Tibial nerve (tissue), 4 donors: ENCODE measurements at regions not wholly inside any gene's neighbourhood (a gene's known extent, or its start where the extent isn't known, plus 50 kb on each side); places are given as distances from the start of the nearest gene placed in this dataset.

Source experiments
- DNase-seq, 2 donors: peaks; one replicate each; pipeline ENCODE4 v3.0.0-alpha.2; 2019; ENCODE audit warnings: low spot score in 2 of 2
- H3K27ac ChIP-seq, 4 donors: fragments of 200-600 bp; sonication (generic) in 3 of 4; one replicate each; pipeline ENCODE4 v1.5.1; 2017 to 2019; ENCODE audit warnings: mild to moderate bottlenecking in 1 of 4
- H3K27me3 ChIP-seq, 2 donors: fragments of 200-600 bp; sonication (generic) in 1 of 2; one replicate each; pipeline versions ENCODE4 v1.5.1 to v1.6.0; 2017 to 2019
- H3K36me3 ChIP-seq, 3 donors: fragments of 200-600 bp; sonication (generic); one replicate each; pipeline ENCODE4 v1.5.1; 2018 to 2019
- H3K4me1 ChIP-seq, 4 donors: fragments of 200-600 bp; sonication (generic) in 3 of 4; one replicate each; pipeline ENCODE4 v1.5.1; 2017 to 2019
- H3K4me3 ChIP-seq, 4 donors: fragments of 200-600 bp; sonication (generic) in 3 of 4; one replicate each; pipeline ENCODE4 v1.5.1; 2017 to 2019; ENCODE audit warnings: mild to moderate bottlenecking in 1 of 4, moderate library complexity in 1 of 4
- H3K9me3 ChIP-seq, 4 donors: fragments of 200-600 bp; sonication (generic) in 3 of 4; one replicate each; pipeline ENCODE4 v1.5.1; 2017 to 2019
- EP300 ChIP-seq, 2 donors: sonication (generic); formaldehyde crosslinking; IDR thresholded peaks; one replicate each; pipeline ENCODE4 v1.6.1; 2017; ENCODE audit warnings: antibody characterized with exemption in 2 of 2, mild to moderate bottlenecking in 1 of 2
- POLR2A ChIP-seq, 2 donors: fragments of 450-650 bp; IDR thresholded peaks; one replicate each; pipeline ENCODE4 v1.6.1; 2017; ENCODE audit warnings: antibody characterized with exemption in 2 of 2, mild to moderate bottlenecking in 2 of 2, moderate library complexity in 2 of 2
- WGBS, 2 donors: methylation state at CpG; one replicate each; pipeline ENCODE4 v1.1.5; 2018; 5-methylcytosine and 5-hydroxymethylcytosine counted together
- TF ChIP-seq, protein P1 (sequence below), 5 experiments: fragments of 200-600 bp in 3 of 5; fragments of 450-650 bp in 2 of 5; sonication (generic) in 3 of 5; IDR thresholded peaks; one replicate each; pipeline ENCODE4 v1.5.1; 2016 to 2019; ENCODE audit warnings: antibody characterized with exemption in 5 of 5, mild to moderate bottlenecking in 3 of 5, moderate library complexity in 2 of 5

DNA sequence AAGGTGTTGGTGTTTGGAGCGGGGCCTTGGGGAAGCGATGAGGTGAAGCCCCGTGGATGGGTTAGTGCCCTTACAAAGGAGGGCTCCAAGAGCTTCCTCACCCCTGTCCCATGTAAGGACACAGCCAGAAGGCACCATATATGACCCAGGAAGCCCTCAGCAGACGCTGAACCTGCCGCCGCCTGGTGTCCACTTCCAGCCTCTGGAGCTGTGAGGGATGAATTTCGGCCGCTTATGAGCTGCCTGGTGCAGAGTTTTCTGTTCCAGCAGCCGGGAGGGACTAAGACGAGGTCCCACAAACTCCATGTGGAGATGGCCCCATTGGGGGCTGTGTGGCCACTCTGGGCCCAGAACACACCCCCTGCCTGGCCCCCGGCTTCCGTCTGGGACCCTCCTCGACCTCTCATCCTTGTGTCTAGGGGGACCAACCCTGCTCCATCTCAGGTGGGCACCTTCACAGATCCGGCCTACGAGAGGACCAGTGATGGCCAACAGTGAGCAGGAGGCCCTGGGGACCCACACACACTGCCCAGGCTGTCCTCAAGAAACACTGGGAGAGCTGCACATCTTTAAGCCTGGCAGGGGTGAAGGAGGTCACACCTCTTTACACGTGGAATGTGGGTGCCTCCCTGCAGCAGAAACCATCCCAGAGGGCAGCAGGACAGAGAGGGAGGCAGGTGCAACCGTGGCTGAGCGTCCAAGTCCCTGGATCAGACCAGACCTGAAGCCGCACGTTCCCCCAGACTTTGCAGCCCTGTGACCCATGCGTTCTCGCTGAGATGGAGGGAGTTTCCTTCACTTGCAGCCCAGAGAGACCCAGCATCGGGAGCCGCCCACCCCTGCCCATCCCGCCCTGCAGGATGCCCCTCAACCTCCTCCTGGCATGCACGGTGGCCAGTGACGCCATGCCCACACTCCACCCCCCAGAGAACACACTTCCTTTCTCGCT lies 96.1 kb downstream of the PDGFA start:
- no peak for DNase-seq
- Histone ChIP-seq H3K4me3 (no peak overlapping the region), H3K36me3 (no peaks in the 10 kb centered on the region), H3K27ac (no peak overlapping the region), H3K27me3 (no peaks in the 10 kb centered on the region), H3K4me1 (peaks cover 0 to 26% (median 18%) of the 10 kb centered on the region in 4 donors), H3K9me3 (peaks cover 0 to 5% (median 0%) of the 10 kb centered on the region in 4 donors)
- TF ChIP-seq, protein P1, sequence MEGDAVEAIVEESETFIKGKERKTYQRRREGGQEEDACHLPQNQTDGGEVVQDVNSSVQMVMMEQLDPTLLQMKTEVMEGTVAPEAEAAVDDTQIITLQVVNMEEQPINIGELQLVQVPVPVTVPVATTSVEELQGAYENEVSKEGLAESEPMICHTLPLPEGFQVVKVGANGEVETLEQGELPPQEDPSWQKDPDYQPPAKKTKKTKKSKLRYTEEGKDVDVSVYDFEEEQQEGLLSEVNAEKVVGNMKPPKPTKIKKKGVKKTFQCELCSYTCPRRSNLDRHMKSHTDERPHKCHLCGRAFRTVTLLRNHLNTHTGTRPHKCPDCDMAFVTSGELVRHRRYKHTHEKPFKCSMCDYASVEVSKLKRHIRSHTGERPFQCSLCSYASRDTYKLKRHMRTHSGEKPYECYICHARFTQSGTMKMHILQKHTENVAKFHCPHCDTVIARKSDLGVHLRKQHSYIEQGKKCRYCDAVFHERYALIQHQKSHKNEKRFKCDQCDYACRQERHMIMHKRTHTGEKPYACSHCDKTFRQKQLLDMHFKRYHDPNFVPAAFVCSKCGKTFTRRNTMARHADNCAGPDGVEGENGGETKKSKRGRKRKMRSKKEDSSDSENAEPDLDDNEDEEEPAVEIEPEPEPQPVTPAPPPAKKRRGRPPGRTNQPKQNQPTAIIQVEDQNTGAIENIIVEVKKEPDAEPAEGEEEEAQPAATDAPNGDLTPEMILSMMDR (IDR thresholded peaks at IDR 0.05): no peak
- TF ChIP-seq EP300 (IDR thresholded peaks at IDR 0.05): no peak
- TF ChIP-seq POLR2A (IDR thresholded peaks at IDR 0.05): no peak
- WGBS, 2 donors: 81 to 92% methylated on average over 27 to 28 of the region's 28 CpGs

DNA sequence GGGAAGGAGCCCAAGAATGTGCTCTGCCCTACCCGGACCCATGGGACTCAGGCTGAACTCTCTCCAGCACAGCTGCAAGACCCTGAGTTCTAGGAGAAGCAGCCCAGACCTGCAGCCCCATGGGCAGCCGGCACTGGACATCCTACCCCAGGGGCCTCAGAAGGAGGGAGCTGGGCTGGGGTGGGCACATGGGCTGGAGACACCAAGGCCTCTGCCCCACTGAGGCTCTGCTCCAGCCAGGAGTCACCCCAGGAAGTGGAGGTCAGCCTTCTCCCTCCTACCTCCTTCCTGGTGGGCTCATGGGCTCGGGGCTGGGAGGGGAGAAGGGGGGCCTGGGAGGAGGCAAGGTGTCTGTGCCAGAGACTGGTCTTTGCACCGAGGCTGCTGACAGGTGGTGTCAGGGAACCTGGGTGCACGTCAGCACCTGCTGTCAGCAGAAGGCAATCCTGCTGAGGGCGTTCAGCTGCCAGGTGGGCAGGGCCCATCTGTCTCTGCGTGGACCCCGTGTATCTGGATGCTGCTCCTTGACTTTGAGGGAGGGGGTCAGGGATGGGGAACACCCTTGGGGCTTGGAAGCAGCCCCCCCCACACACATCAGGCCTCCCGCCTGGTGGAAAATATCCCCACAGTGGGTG lies 95.2 kb downstream of the PDGFA start:
- Histone ChIP-seq H3K4me1 (peaks cover 0 to 26% (median 18%) of the 10 kb centered on the region in 4 donors), H3K36me3 (no peaks in the 10 kb centered on the region), H3K4me3 (no peak overlapping the region), H3K27me3 (no peaks in the 10 kb centered on the region), H3K9me3 (no peaks in the 10 kb centered on the region), H3K27ac (peak overlapping the region in 3 of 4 donors; percentile 7 to 43 (median 17))
- 56 to 57% methylated on average over 8 to 9 of the region's 9 CpGs for WGBS, 2 donors
- DNase-seq: no peak
- no peak for TF ChIP-seq EP300 (IDR thresholded peaks at IDR 0.05)
- TF ChIP-seq, protein P1 (IDR thresholded peaks at IDR 0.05): no peak
- TF ChIP-seq POLR2A (IDR thresholded peaks at IDR 0.05): no peak

- Histone ChIP-seq H3K27me3 (no peaks in the 10 kb centered on the region), H3K4me1 (peaks cover 0 to 26% (median 18%) of the 10 kb centered on the region in 4 donors), H3K27ac (peak overlapping the region in 3 of 4 donors; percentile 7 to 43 (median 17)), H3K4me3 (no peak overlapping the region), H3K36me3 (no peaks in the 10 kb centered on the region), H3K9me3 (no peaks in the 10 kb centered on the region)
- 51 to 57% methylated on average over 37 to 39 of the region's 46 CpGs for WGBS, 2 donors
- DNase-seq: no peak
- TF ChIP-seq POLR2A (IDR thresholded peaks at IDR 0.05): no peak
- TF ChIP-seq EP300 (IDR thresholded peaks at IDR 0.05): peak in 1 of 2 donors; percentile 72
- TF ChIP-seq, protein P1 (IDR thresholded peaks at IDR 0.05): no peak
Measured at GRCh38 chr7:424961-425793, 94.5 kb downstream of the PDGFA start.

- 25 to 34% methylated on average over 16 of the region's 16 CpGs for WGBS, 2 donors
- Histone ChIP-seq H3K27ac (peak overlapping the region in 1 of 4 donors; percentile 58), H3K4me3 (no peak overlapping the region), H3K9me3 (no peaks in the 10 kb centered on the region), H3K27me3 (no peaks in the 10 kb centered on the region), H3K36me3 (no peaks in the 10 kb centered on the region), H3K4me1 (peaks cover 0 to 26% (median 18%) of the 10 kb centered on the region in 4 donors)
- TF ChIP-seq EP300 (IDR thresholded peaks at IDR 0.05) (no peak), POLR2A (IDR thresholded peaks at IDR 0.05) (no peak)
- TF ChIP-seq, protein P1 (IDR thresholded peaks at IDR 0.05): no peak
- no peak for DNase-seq
Measured at GRCh38 chr7:425794-426188, 93.9 kb downstream of the PDGFA start.
